HEK293 (cell line): ENCODE measurements at regions not wholly inside any gene's neighbourhood (a gene's known extent, or its start where the extent isn't known, plus 50 kb on each side); places are given as distances from the start of the nearest gene placed in this dataset.

Experiments
- CTCF ChIP-seq: fragments of 450-650 bp; formaldehyde crosslinking; IDR thresholded peaks from 2 replicates; pipeline ENCODE4 v1.5.1; 2016; ENCODE audit warnings: missing biosample characterization, missing genetic modification characterization
- REST ChIP-seq: fragments of 450-650 bp; formaldehyde crosslinking; IDR thresholded peaks from 2 replicates; pipeline ENCODE4 v1.5.1; 2016; ENCODE audit warnings: missing biosample characterization, missing genetic modification characterization
- TSHZ1 ChIP-seq: fragments of 450-650 bp; formaldehyde crosslinking; IDR thresholded peaks from 2 replicates; pipeline ENCODE4 v1.5.1; 2016; ENCODE audit warnings: missing biosample characterization, missing genetic modification characterization, borderline replicate concordance
- ZBTB6 ChIP-seq: fragments of 450-650 bp; formaldehyde crosslinking; IDR thresholded peaks from 2 replicates; pipeline ENCODE4 v1.5.1; 2017; ENCODE audit warnings: missing biosample characterization, missing genetic modification characterization
- ZFP3 ChIP-seq: fragments of 450-650 bp; formaldehyde crosslinking; IDR thresholded peaks from 2 replicates; pipeline ENCODE4 v1.5.1; 2016; ENCODE audit warnings: low read depth, missing biosample characterization, missing genetic modification characterization
- ZNF621 ChIP-seq: fragments of 450-650 bp; formaldehyde crosslinking; IDR thresholded peaks from 2 replicates; pipeline ENCODE4 v1.5.1; 2017; ENCODE audit warnings: missing biosample characterization, missing genetic modification characterization

- TF ChIP-seq CTCF (tag by site-specific recombination): no peak
- no peak for TF ChIP-seq ZNF621 (tag by site-specific recombination)
- no peak for TF ChIP-seq REST
- no peak for TF ChIP-seq ZBTB6
- TF ChIP-seq ZFP3: no peak
- TF ChIP-seq TSHZ1 (tag by site-specific recombination): no peak
Observed at GRCh38 chr2:236947896-236948295, 137.8 kb upstream of the COPS8 start.
